DMS114 treated with DMSO at 0.1 percent for 48 hours (cell line): ENCODE measurements at regions not wholly inside any gene's neighbourhood (a gene's known extent, or its start where the extent isn't known, plus 50 kb on each side); places are given as distances from the start of the nearest gene placed in this dataset.
"Not testable (repeated sequence)": the region's sequence is repeated elsewhere in the genome, so short reads cannot be mapped to it uniquely, and the experiment has no call there.

Experiments
- DNase-seq: peaks from one replicate; lab custom pipeline; 2025; ENCODE audit not compliant: unreplicated experiment; lab: John Stamatoyannopoulos, UW

DNA sequence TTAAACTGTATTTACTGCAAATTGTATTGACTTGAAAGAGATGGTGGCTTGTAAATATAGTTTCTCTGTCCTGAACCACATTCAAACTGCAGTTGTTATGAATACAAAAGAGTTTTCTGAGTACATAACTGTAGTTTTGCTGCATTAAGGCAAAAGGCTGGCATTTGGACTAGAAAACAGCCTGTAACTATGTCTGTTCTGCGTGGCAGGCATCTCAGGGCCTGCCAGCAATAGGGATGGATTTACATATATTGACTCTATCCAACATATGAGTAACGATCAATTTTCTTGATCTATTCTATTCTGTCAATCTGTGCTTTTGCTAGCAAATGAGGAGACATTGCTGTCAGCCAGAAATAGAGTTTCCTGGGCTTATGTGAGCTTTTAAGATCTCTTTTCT lies 174.6 kb downstream of the TMEM26 start:
- no peak for DNase-seq

DNA sequence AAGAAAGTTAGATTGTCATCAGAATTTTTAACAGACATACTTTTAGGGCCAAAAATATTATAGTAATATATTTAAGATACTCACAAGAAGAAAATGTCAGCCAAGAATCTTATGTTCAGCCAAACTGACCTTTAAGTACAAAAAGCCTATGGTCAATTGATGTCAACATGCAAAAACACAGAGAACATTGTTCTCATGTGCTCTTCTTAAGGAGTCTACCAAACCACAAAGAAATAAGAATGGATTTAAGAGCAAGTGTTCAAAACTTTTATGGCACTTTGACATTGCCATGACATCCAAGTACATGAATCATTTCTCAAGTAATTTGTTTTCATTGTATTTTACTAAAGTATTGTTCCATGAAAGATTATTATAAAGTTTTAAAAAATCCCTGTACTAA lies 180.4 kb downstream of the TMEM26 start:
- DNase-seq: no peak

DNA sequence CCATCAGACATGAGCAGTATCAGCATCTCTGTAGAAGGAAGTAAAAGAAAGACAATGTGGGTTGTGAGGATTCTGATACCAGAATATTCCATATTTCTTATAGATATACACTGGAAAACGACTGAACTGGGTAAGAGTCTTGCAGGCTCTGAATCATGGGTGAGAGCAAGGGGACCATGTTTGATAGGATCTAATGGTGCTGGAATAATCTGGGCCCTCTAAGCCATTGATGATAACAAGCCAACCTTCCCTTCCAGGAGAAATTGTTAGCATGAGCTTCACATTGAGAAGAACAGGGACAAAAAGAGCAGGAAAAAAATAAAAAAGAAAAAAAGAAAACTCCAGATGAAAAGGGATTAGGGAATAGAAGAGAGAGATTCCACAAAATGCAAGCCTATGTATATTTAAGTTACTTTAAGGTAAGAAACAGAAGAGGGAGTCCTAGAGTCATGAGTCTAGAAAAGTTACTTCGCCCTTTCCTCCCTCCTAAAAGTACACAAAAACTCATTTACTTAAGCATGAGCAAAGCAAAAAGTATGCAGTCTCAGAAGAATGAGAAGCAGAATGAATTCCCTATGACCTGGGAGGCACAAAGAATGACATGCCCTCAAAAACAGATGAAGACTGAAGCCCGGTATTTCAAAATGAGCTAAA lies 181.9 kb downstream of the TMEM26 start:
- DNase-seq: no peak

DNA sequence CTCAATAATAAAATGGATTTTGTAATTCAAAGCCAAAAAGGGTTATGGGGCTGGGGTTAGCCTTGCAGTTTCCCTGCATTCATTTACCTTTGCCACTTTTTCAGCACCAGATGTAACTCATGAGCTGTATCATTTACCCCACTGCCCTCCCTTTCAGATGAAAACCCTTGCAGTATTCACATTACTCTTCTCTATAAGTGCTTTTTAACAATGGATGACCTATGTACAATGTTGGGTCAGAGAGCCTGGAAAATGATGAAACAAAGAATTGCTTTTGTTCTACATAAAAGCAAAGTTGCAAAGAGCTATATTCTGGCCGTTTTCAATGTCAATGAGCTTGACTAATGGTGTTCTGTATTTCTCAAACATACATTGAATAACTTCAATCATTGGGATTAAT lies 189.7 kb downstream of the TMEM26 start:
- no peak for DNase-seq

DNA sequence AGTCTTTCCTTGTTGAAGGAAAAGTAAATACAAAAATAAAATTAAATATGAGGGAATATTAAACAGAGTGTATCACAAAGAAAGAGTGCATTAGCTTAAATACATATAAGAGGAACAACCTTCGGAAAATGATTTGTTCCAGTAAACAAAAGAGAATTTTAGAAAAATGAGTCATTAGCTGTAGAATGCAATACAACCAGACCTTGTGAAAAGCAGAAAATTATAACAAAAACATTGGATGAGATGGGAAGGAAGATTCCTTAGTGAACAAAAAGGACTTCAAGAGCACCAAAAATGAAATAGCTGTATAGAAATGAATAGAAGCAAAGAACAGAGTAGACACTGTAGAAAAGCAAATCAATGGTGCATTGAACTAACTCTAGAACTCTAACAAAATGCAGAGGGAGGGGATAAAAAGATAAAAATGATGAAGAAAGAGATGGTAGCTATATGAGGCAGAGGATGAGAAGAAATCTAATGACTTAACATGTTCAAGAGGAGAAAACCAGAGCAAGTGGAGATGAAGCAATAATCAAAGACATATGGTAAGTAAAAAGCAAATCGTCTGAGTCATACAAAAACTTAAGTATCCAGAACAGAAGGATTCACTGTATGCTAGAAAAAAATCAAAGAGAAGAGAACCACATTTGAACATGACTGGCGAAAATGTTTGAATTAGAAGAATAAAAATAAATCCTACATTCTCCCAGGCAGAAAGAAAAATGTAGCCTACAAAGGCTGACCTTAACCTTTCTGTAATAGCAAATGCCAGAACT lies 190.5 kb downstream of the TMEM26 start:
- DNase-seq: no peak

DNA sequence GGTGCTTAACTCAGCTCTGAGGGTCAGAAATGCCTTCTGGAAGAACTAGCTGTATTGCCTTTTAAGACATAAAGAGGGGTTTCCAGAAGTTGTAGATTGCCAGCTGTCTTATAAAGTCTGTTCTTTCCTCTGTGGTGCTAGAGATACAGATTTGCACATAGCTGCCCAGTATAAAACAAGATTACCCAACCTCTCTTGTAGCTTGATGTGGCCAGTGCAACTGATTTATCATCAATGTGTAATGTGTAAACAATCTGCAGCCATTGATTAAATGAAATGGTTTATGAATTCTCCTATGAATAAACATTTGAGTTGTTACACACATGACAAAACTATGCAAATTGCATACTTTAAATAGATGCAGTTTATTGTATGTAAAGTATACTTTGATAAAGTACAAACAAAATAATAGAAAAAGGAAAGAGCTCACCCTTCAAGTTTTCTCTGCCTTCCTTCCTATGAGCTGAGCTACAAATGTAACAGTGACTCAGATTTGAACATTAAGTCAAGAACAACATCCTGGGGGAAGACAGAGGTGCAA lies 195.2 kb downstream of the TMEM26 start:
- DNase-seq: no peak

DNA sequence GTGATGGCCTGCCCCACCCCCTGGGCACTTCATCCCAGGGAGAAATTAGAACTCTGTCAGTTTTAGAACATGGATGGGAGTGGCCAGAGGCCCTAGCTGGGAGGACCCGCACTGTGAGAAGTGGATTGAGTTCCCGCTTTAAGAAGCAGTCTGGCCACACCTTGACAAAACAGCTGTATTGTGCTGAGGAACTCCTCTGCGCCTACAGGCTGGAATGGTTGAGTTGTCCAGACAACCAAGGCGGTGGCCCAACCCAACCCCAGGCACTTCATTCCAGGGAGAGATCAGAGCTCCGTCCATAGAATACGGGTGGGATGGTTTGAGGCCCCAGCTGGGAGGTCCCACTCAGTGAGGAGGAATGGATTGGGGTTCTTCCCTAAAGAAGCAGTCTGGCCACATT lies 196.0 kb downstream of the TMEM26 start:
- no peak for DNase-seq

DNA sequence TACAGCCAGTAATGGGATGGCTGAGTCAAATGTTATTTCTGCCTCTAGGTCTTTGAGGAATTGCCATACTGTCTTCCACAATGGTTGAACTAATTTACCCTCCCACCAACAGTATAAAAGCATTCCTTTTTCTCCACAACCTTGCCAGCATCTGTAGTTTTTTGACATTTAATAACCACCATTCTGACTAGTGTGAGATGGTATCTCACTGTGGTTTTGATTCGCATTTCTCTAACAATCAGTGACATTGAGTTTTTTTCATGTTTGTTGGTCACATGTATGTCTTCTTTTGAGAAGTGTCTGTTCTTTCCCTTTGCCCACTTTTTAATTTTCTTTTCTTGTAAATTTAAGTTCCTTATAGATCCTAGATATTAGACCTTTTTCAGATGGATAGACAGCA lies 200.9 kb downstream of the TMEM26 start:
- not testable (repeated sequence) for DNase-seq

DNA sequence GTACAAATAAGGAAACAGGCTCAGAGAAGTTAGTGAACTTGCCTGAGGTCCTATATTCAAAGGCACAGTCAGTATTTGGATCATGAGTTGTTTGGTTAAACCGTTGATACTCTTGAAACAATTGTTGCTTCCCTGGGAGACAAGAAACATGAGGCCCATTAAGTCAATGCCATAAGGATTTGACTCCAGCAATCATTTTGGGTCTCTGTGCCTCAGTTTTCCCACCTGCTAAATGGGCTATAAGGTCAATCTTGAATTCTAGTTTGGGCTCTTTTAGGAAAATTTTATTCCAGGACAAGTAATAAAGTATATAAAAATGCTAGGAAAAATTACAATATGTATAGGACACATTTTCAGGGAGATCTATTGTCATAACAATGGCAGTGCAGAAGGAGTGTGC lies 202.1 kb downstream of the TMEM26 start:
- no peak for DNase-seq

DNA sequence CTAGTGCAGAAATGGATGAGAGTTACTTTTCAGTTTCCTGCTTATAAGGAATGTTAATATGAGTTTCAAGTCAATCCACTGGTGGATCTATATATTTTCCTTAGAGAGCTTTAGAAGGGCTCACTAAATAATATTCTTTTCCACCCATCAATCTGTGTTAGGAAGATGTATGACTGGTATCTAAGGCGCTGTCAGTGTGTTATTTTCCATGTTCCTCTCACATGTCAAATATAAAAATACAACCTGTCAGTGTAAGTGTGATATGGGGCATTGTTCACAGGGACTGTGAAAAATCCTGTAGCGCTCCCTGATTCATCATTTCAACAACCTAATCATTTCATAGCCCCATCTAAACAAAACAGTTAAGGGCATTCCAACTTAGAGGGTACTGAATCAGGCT lies 203.1 kb downstream of the TMEM26 start:
- DNase-seq: no peak

DNA sequence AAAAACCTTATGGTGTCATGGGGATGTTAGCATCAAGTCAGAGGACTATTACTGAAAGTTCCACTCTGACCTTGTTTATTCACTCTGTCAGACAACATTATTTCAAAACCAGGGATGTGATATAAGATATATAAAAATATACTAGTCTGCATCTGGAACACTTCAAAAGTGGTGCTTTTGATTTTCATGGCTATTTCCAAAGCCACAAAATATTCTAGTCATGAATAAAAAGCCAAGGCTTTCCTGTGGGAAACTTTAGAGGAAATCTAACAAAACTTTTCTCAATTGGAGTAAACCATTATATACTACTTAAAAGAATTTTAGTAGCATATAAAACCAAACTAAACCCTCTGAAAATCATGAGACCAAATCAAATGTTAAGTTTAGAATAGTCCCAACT lies 205.2 kb downstream of the TMEM26 start:
- DNase-seq: no peak

DNA sequence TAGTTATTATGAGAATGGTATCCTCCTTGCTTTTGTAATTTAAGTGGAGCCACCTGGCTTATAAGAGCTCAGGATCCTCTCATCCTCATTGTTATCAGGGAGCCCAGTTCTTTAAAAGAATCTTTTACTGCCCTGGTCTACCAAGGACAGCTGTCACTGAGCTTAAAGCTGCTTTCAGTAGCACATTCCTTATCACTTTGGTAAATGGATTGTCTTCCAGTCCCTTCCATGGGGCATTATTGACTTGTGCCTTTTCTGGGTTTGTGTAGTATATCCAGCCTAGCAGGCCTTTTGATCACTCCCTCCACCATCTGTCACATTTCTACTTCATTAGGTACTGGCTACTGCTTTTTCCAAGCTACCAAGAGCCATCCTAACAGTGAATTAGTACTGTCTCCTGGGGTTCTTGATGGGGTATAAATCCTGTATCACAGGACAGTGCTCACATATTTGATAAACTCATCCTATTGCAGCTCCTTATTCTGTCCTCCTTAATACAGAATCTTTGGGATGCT lies 208.9 kb downstream of the TMEM26 start:
- DNase-seq: no peak

DNA sequence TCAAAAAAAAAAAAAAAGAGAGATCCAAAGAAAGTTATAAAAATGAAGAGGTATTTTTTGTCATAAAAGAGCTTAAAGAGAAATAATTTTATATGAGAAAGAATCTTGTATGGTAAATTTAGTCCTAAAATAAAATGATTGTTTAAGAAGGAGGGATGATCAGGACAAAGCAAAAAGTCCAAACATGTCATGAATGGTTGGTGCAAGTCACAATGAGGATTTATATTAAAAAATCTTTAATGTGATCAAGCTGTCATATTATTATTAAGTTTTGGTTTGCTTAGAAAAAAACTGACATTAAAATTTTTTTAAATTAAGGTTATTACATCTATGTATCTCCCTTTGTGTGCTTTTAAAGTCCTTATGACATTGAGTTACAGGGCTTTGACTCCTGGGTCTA lies 220.4 kb downstream of the TMEM26 start:
- no peak for DNase-seq

DNA sequence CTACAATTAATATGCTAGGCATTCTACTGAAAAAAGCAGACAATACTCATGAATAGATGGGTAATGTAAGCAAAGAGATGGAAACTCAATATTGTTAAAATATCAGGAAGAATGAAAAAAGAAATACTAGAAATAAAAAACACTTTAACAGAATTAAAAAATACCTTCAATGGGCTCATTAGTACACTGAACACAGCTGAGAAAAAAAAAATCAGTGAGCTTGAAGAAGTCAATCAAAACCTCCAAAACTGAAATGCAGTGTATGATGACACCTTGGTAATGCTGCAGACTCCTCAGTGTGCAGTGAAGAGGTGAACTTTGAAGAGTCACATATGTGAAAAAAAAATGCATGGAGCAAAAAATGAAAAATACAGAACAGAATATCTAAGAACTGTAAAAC lies 227.2 kb downstream of the TMEM26 start:
- no peak for DNase-seq

DNA sequence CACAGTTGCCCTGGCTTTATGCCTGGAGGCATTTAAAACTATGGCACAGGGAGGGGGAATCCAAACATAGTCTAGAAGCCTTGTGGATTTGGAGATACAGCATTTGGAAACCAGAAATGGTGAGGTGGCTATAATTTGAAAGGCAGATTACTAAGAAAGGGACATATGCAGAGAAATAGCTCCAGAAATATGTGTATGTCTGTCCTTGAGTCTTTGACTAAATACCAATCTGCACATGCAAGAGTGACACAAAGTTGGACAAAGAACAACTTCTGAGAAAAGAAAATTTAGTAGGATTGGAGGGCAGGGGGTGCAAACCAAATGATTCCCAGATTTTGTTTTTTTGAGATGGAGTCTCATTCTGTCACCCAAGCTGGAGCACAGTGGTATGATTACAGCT lies 229.6 kb downstream of the TMEM26 start:
- DNase-seq: no peak

DNA sequence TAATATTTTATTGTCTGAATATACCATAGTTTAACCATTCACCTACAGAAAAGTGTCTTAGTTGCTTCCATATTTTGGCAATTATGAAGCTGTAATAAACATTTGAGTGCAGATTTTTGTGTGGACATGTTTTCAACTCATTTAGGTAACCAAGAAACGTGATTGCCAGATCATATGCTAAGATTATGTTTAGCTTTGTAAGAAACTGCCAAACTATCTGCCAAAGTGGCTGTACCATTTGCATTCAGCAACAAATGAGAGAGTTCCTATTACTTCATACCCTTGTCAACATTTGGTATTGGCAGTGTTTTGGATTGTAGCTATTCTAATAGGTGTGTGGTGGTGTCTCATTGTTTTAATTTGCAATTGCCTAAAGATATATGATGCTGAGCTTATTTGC lies 233.5 kb downstream of the TMEM26 start:
- no peak for DNase-seq

DNA sequence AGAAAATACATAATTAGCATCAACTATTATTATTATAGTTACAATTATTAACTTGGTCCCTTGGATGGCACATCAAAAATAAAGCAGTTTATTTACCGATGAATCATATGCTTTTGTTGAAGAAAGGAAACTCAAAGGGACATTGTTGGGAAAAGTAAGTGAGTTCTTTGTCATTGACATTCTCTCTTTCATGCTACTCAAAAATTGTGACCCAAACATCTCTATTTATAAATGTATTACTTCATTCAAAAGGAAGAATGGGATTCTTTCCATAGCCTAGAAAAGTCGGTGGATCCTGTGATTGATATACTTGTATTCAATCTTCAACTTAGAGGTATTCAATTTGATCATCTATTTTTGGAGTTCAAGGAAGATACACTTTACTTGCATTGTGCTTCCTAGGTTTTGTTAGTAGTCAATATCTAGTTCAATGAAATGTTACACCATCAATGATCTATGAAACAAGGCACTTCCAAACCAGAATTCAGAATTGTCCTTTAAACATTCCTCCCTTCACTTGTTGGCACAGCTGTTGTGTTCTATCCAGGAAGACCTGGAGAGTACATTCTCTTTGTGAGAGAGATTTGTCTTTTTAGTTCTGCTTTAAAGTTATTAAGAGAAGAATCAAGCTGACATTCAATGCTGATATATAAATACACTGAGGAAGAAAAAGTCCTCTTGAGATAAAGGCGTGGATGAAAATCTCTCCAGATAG lies 235.2 kb downstream of the TMEM26 start:
- no peak for DNase-seq

DNA sequence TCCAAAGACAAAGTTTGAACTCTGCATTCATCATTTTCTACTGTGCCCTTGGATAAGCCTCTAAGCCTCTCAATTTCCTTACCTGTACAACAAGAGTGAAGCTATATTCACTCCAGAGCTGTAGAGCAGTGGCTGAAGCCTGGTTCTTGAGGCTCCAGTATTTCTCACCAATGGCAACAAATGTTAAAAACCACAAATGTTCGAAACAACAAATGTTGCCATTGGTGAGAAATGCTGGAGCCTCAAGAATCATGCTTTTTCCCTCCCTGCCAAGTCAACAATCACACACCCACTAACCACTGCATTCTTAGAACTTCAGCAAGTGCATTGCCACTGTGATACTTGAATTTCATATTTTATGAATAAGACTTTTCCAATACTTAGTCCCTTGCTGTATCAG lies 237.9 kb downstream of the TMEM26 start:
- DNase-seq: no peak

DNA sequence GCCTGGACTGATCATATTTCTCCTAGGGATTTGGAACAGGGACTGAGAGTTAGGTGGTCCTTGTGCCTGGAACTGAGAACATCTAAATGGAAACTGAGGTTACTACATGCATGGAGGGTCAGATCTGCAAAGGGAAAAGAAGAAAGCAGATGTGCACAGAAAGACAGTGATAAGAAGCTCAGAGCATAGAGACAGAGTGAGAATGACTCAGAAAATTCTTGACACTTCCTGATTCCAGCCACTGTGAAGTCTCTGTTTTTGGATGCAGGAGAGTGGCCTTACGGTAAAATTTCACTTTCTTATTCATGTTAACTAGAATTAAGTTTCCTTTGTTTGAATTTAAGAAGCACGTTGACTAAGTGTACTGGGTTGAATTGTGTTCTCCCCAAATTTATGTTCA lies 241.7 kb downstream of the TMEM26 start:
- DNase-seq: no peak

DNA sequence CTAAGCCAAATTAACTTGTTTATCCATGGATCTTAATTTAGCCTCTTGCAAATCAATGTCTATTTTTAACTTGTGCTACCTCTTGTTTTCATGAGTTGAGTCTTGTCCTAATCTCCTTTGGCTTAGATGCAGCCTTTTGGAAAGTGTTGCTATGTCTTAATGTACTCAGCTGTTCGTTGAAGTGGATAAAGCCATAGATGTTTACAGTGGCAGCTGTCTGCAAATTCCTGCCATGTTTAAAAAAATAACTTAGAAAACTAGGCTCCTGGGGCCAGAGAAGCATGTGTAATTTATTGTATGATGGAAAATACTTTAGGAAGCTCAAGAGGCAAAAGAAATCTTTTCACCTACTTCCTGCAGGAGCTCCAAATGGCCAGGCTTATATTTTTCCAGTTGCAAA lies 253.1 kb upstream of the RHOBTB1 start:
- no peak for DNase-seq

DNA sequence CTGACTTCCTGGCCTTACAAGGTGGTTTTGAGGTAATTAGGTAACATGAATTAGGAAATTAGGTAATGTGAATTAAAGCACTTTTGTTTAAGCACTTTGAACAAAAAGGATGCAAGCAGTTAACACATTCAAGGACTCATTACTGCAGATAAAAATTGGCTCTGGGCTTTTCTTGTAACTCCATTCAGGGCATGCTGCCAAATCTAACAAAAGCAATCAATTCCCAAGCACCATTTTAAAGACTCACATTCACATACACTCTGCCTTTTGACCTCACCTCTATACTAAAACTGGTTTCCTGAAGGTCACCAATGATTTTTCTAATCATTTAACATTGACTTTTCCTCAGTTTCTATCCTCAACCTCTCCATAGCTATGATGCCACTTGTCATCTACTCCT lies 251.2 kb upstream of the RHOBTB1 start:
- DNase-seq: no peak

DNA sequence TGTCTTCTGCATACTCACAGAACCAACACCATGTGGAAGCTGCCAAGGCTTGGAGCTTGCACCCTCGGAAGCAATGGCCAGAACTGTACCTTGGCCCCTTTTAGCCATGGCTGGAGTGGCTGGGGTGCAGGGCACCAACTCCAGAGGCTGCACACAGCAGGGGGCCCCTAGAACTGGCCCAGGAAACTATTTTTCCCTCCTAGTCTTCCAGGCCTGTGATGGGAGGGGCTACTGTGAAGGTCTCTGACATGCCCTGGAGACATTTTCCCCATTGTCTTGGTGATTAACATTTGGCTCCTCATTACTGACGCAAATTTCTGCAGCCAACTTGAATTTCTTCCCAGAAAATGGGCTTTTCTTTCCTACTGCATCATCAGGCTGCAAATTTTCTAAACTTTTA lies 248.6 kb upstream of the RHOBTB1 start:
- not testable (repeated sequence) for DNase-seq
